C4-2B (cell line): ENCODE measurements at regions not wholly inside any gene's neighbourhood (a gene's known extent, or its start where the extent isn't known, plus 50 kb on each side); places are given as distances from the start of the nearest gene placed in this dataset.

Experiments
- H3K27ac ChIP-seq: fragments of 450-650 bp; 2 replicates; pipeline ENCODE4 v1.5.1; 2017
- CTCF ChIP-seq: fragments of 450-650 bp; conservative IDR thresholded peaks from 2 replicates; pipeline ENCODE4 v1.5.1; 2017; ENCODE audit warnings: mild to moderate bottlenecking
- ZFX ChIP-seq: fragments of 450-650 bp; IDR thresholded peaks from 2 replicates; pipeline ENCODE4 v1.6.1; 2017

- TF ChIP-seq ZFX (no peak), CTCF (no peak)
- H3K27ac ChIP-seq = no peak overlapping the region
Observed at GRCh38 chr2:204299766-204300165, 245.5 kb upstream of the PARD3B start.

GRCh38 chr2:204306667-204307066 lies 238.6 kb upstream of the PARD3B start:
- TF ChIP-seq ZFX = no peak
- TF ChIP-seq CTCF = no peak

GRCh38 chr2:204312105-204312504 lies 233.2 kb upstream of the PARD3B start:
- no peak for TF ChIP-seq ZFX
- TF ChIP-seq CTCF = no peak
- no peak overlapping the region for H3K27ac ChIP-seq

More at GRCh38 chr2:204306667-204307066, 238.6 kb upstream of the PARD3B start:
- no peak overlapping the region for H3K27ac ChIP-seq

GRCh38 chr2:204313256-204313655 lies 232.0 kb upstream of the PARD3B start:
- no peak for TF ChIP-seq CTCF
- TF ChIP-seq ZFX = no peak

GRCh38 chr2:204315236-204315662 lies 230.0 kb upstream of the PARD3B start:
- H3K27ac ChIP-seq = no peak overlapping the region
- TF ChIP-seq CTCF = no peak
- TF ChIP-seq ZFX = no peak

More at GRCh38 chr2:204313256-204313655, 232.0 kb upstream of the PARD3B start:
- no peak overlapping the region for H3K27ac ChIP-seq

GRCh38 chr2:204317640-204318039 lies 227.6 kb upstream of the PARD3B start:
- no peak for TF ChIP-seq ZFX
- no peak for TF ChIP-seq CTCF
- no peak overlapping the region for H3K27ac ChIP-seq

GRCh38 chr2:204321027-204321800 lies 224.1 kb upstream of the PARD3B start:
- 0 out of 2 replicates have a peak overlapping the region, but pooled peaks have one; percentile 12 for H3K27ac ChIP-seq
- TF ChIP-seq CTCF (no peak), ZFX (no peak)
